Natural killer cell treated with Interleukin-12 subunit alpha and Interleukin-12 subunit beta and Interleukin-15 and Interleukin-18, amount 100 ng/mL, for 72 hours (primary cell): ENCODE measurements at regions not wholly inside any gene's neighbourhood (a gene's known extent, or its start where the extent isn't known, plus 50 kb on each side); places are given as distances from the start of the nearest gene placed in this dataset.

ENCODE experiments used
- ATAC-seq, 2 donors: fragments of 150-1000 bp; cut with Tn5 transposase in 1 of 2; sonication (Bioruptor Pico), chemical (Tn5 transposase) in 1 of 2; 2 replicates each; pipeline ENCODE4 v1.10.0; 2021
- DNase-seq: peaks from one replicate; pipeline ENCODE4 v3.0.0; 2022; ENCODE audit warnings: low spot score
- H3K27ac Mint-ChIP-seq, 2 donors: 1 replicate in 1 of 2; 2 replicates in 1 of 2; pipeline ENCODE4 v1.8.0; 2022; ENCODE audit warnings: mixed read lengths in 2 of 2, mild to moderate bottlenecking in 1 of 2, moderate library complexity in 1 of 2
- H3K27me3 Mint-ChIP-seq, 2 donors: 1 replicate in 1 of 2; 2 replicates in 1 of 2; pipeline ENCODE4 v1.8.0; 2022; ENCODE audit warnings: mixed read lengths in 2 of 2
- H3K36me3 Mint-ChIP-seq: one replicate; pipeline ENCODE4 v1.8.0; 2022; ENCODE audit warnings: mixed read lengths
- H3K4me1 Mint-ChIP-seq, 2 donors: 1 replicate in 1 of 2; 2 replicates in 1 of 2; pipeline ENCODE4 v1.8.0; 2022; ENCODE audit warnings: low read depth in 2 of 2, mixed read lengths in 2 of 2, mild to moderate bottlenecking in 1 of 2
- H3K4me3 Mint-ChIP-seq: one replicate; pipeline ENCODE4 v1.8.0; 2022; ENCODE audit warnings: mixed read lengths
- H3K9me3 Mint-ChIP-seq: 2 replicates; pipeline ENCODE4 v1.8.0; 2022; ENCODE audit warnings: mixed read lengths

DNA sequence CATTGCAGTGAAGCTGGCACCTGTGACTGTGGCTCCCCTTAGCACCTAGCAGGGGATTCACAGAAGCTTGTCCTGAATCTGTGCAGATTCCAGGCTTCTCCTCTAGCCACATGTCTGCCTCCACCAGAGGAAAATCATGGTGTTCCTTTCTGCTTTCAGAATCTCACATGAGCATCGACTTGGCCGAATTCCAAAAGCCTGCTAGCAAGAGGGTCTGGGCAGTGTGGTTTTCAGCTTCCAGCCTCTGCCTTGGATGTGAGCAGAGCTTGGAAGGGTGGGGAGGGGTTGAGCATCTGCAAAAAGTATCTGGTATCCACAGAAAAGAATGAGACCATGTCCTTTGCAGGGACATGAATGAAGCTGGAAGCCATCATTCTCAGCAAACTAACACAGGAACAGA, 911.1 kb downstream of the TBC1D22A start:
- DNase-seq, result no peak
- Mint-ChIP-seq H3K36me3 (no peaks in the 10 kb centered on the region), H3K4me3 (no peak overlapping the region), H3K27me3 (peaks cover 0 to 5% of the 10 kb centered on the region in 2 donors), H3K27ac (no peak overlapping the region), H3K4me1 (no peaks in the 10 kb centered on the region), H3K9me3 (no peaks in the 10 kb centered on the region)
- no peak for ATAC-seq

DNA sequence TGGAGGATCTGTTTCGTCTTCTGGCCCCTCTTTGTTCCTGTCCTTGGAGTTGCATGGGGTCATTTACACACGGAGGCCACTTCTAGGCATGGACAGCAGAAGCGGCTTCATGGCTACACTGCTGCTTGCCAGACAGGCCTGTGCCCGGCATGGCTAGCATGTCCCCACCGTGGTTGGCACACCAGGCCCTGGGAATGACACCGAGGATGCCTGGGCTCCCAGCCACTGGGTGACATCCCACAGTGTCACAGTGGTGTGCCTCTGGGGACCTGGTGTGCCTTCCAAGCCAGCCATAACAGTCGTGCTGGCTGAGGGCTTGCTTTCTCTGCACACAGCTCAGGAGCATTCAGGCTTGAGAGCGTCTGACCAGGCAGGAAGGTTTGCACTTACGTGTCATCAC, 910.1 kb downstream of the TBC1D22A start:
- H3K27me3 Mint-ChIP-seq, result peaks cover 0 to 7% of the 10 kb centered on the region in 2 donors
- DNase-seq (no peak), ATAC-seq (no peak)
- no peaks in the 10 kb centered on the region for H3K36me3 Mint-ChIP-seq
- H3K4me3 Mint-ChIP-seq, result no peak overlapping the region
- H3K27ac Mint-ChIP-seq, result no peak overlapping the region
- no peaks in the 10 kb centered on the region for H3K4me1 Mint-ChIP-seq
- H3K9me3 Mint-ChIP-seq, result no peaks in the 10 kb centered on the region

DNA sequence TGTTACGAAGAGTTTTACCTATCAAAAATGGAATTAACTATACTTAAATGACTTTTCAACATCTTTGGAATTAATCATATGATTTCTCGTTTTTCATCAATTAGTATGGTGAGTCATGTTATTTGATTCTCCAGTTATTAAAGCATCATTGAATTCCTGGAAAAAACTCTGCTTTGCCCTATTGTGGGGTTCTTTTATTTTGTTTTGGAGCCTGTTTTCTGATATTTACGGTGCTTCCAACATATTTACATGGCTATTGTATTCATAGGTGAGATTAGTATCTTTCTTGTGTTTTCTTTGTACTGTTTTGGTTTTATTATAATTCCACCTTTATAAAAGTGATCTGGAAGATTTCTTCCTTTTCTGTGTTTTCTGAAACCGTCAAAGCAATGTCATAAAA, 902.7 kb downstream of the TBC1D22A start:
- no peak overlapping the region for H3K4me3 Mint-ChIP-seq
- DNase-seq (no peak), ATAC-seq (no peak)
- H3K9me3 Mint-ChIP-seq, result no peaks in the 10 kb centered on the region
- no peak overlapping the region for H3K27ac Mint-ChIP-seq
- no peaks in the 10 kb centered on the region for H3K36me3 Mint-ChIP-seq
- no peaks in the 10 kb centered on the region for H3K4me1 Mint-ChIP-seq
- H3K27me3 Mint-ChIP-seq, result peaks cover 17 to 24% of the 10 kb centered on the region in 2 donors

DNA sequence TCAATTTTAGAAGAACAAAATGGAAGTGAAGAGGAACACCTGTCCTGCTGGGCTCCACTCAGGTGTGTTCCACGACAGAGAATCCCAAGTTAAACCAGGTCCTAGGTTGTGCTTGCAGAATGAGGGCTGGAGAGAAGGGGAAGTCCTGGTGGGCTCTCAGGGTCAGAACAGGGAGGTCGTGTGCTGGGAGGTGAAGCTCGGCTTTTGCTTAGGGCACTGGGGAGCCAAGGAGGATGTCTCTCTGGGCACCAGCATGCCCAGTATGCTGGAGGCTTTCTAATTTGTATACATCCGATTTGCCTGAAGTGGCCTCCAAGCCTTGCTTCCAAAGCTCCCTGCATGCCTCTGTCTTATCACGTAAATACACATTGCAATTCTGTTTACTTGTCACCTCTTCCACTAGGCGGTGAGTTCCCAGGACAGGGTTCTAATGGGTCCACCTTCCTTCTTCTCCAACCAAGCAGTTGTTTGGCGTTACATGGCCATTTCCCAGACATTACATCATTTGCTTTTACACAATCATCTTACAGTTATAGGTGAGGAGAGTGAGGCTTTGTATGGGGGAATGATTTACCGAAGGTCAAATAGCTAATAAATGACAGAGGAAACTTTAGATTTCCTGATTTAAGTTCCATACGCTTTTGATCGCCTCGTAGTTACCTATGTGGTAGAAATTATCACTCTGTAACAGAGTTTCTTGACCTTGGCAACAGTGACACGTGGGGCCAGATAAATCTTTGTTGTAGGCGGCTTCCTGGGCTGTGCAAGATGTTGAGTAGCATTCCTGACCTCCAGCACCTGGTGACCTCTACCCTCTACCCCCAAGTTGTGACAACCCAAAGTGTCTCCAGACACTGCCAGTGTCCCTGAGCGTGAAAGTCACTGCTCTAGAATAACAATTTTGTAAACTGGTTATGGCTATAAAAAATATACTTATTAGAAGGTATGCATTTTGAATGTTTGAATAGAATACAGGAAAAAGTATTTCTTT, 901.5 kb downstream of the TBC1D22A start:
- no peak overlapping the region for H3K4me3 Mint-ChIP-seq
- no peaks in the 10 kb centered on the region for H3K4me1 Mint-ChIP-seq
- no peaks in the 10 kb centered on the region for H3K36me3 Mint-ChIP-seq
- no peak overlapping the region for H3K27ac Mint-ChIP-seq
- no peak for DNase-seq
- no peak for ATAC-seq
- peaks cover 16 to 26% of the 10 kb centered on the region in 2 donors for H3K27me3 Mint-ChIP-seq
- H3K9me3 Mint-ChIP-seq, result no peaks in the 10 kb centered on the region

DNA sequence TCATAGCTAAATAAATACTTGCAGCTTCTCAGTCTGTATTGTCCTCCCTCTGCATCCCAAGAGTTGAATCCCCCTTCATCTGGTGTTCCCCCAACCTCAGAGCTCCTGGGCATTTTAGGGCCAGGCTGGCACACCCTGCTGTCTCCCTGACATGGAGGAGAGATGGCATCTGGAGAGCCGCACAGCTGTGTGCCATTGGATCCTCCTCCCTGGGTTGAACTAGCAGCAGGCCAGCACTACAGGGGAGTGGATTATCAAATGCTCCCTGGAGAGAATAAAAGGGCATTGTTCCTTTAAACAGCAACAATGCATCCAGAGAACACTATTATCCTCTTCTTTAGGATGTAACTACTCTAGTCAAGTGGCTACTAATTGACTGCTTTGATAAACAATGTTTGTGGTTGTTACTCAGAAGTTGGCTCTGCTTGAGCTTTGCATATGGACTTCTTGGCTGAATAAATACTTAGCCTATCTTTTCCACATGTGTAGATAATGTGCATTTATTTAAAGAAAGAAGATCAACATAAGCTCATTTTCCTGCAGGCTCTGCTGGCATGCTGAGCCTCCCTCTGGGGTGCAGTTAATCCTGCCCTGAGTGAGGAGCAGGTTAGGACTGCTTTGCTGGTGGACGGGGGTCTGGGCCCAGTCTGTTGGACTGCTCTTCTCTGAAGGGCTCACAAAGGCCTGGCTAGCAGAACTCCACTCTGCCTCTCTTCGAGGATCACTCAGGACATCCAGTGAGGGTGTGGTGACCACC, 897.2 kb downstream of the TBC1D22A start:
- H3K4me1 Mint-ChIP-seq, result no peaks in the 10 kb centered on the region
- DNase-seq (no peak), ATAC-seq (no peak)
- H3K27ac Mint-ChIP-seq, result no peak overlapping the region
- H3K27me3 Mint-ChIP-seq, result peaks cover 12 to 20% of the 10 kb centered on the region in 2 donors
- no peaks in the 10 kb centered on the region for H3K36me3 Mint-ChIP-seq
- no peak overlapping the region for H3K4me3 Mint-ChIP-seq
- no peaks in the 10 kb centered on the region for H3K9me3 Mint-ChIP-seq

DNA sequence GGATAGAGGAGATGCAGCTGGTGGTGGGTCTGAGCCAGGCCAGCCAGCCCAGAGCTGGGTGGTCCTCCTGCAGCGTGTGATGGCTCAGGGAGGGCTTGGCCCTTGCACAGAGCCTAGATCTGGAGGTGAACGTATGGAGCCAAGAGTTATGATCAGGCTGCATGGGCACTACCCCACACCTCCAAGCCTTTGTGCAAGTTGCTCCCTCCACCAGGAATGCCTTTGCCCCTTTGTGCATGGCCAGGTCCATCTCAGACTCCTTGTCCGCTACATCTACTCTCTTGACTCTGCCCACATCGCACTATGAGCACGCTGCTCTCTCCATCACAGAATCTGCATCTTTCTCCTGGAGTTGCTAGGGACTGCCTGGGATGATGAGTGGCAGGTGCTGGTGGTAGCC, 895.7 kb downstream of the TBC1D22A start:
- ATAC-seq, result peak in 1 of 2 donors; percentile 29
- H3K27ac Mint-ChIP-seq, result no peak overlapping the region
- no peak overlapping the region for H3K4me3 Mint-ChIP-seq
- H3K27me3 Mint-ChIP-seq, result peaks cover 11 to 19% of the 10 kb centered on the region in 2 donors
- H3K4me1 Mint-ChIP-seq, result no peaks in the 10 kb centered on the region
- DNase-seq, result no peak
- peaks cover 4% of the 10 kb centered on the region for H3K9me3 Mint-ChIP-seq
- H3K36me3 Mint-ChIP-seq, result no peaks in the 10 kb centered on the region

DNA sequence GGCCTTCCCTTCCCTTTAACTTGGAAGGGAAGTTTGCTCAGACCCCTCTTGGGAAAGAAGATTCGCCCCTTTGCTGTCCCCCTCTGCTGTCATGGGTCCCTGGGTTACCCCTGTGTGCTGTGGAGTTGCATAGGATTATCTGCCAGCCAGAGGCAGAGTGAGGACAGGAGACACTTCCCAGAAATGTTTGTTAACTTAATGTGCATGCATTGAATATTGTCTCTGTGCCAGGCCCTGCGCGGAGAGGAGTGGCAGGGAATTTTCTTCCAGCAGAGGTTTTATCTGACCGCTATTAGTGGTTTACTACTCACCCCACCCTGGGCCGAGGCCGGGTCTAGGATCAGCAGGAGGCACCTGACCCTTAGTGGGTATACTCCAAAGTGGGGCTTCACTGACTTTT, 894.8 kb downstream of the TBC1D22A start:
- Mint-ChIP-seq H3K4me1 (no peaks in the 10 kb centered on the region), H3K27ac (no peak overlapping the region), H3K4me3 (no peak overlapping the region), H3K27me3 (peaks cover 16 to 27% of the 10 kb centered on the region in 2 donors), H3K36me3 (no peaks in the 10 kb centered on the region), H3K9me3 (peaks cover 4% of the 10 kb centered on the region)
- ATAC-seq (no peak), DNase-seq (no peak)

DNA sequence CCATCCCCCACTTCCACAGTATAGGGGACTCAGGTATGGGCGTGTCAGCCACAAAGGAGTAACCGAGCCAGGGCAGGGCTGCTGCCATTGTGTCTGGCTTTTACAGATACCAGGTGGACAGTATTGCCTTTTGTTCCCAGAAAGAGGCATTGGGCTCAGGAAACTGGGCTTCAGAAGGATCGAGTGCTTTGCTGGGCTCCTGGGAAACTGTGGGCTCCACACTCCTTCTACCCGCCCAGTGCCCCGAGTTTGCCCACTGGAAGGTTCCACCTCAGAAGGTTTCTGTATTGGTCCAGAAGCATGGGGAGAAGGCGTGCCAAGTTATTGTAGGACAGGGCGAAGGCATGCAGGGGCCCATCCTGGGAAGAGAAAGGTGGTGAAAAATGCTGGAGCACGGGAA, 894.4 kb downstream of the TBC1D22A start:
- H3K9me3 Mint-ChIP-seq, result peaks cover 4% of the 10 kb centered on the region
- peaks cover 17 to 29% of the 10 kb centered on the region in 2 donors for H3K27me3 Mint-ChIP-seq
- no peak for ATAC-seq
- no peaks in the 10 kb centered on the region for H3K4me1 Mint-ChIP-seq
- H3K36me3 Mint-ChIP-seq, result no peaks in the 10 kb centered on the region
- no peak for DNase-seq
- H3K4me3 Mint-ChIP-seq, result no peak overlapping the region
- no peak overlapping the region for H3K27ac Mint-ChIP-seq

DNA sequence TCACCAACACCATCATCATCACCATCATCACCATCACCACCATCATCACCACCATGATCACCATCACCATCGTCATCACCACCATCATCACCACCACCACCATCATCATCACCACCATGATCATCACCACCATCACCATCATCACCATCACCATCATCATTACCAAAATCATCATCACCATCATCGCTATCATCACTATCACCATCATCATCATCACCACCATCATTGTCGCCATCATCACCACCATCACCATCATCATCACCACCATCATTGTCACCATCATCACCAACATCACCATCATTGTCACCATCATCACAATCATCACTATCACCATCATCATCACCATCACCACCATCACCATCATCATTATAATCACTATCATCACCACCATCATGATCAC, 893.5 kb downstream of the TBC1D22A start:
- Mint-ChIP-seq H3K9me3 (peaks cover 4% of the 10 kb centered on the region), H3K4me1 (no peaks in the 10 kb centered on the region), H3K27me3 (peaks cover 19 to 33% of the 10 kb centered on the region in 2 donors), H3K36me3 (no peaks in the 10 kb centered on the region), H3K4me3 (no peak overlapping the region), H3K27ac (no peak overlapping the region)
- no peak for ATAC-seq
- no peak for DNase-seq

DNA sequence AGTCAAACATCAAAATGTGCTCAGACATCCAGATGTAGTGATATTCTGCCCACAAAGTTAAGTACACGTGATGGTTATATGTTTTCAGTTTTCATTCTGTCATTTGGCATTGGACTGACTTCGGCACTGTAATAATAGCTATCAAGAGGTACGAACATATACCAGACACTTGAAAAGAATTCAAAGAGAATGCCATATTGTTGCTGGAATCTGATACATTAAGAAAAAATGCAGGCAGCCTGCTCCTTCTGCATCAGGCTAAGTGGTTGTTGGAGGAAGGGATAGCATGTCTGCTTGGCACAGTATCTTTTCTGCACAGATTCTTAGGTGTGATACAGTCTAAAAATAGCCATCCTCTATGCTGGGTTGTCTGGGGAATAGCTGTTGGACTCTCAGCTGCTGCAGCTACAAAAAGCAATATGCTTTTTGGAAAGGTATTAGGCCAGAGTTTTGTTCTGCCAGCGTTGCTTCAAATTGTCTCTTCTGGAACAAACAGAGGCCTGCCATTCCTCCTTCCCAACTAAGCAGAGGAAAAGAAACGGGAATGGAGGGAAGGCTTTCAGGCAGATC, 892.6 kb downstream of the TBC1D22A start:
- Mint-ChIP-seq H3K4me3 (no peak overlapping the region), H3K27ac (no peak overlapping the region), H3K4me1 (no peaks in the 10 kb centered on the region)

DNA sequence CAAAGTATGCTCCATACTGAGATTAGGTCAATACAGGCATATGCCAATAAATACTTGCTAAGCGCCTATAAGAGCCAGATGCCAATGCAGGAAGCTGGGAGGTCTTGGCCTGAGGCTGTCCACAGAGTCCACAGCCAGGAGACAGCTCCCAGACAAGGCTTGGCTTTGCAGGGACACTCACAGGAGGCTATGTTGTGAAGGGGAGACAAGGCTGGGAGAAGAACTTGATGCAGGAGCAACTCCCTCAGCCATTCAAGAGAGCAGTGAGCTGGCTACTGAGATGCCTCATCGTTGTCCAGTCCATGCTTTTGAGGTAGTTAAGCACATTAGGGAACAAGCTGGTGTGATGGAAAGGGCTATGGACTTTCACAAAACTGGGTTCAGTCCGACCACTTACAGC, 891.5 kb downstream of the TBC1D22A start:
- ATAC-seq (no peak), DNase-seq (no peak)
- H3K27me3 Mint-ChIP-seq, result peaks cover 11 to 24% of the 10 kb centered on the region in 2 donors
- H3K4me3 Mint-ChIP-seq, result no peak overlapping the region
- H3K4me1 Mint-ChIP-seq, result no peaks in the 10 kb centered on the region
- peaks cover 4% of the 10 kb centered on the region for H3K9me3 Mint-ChIP-seq
- no peaks in the 10 kb centered on the region for H3K36me3 Mint-ChIP-seq
- H3K27ac Mint-ChIP-seq, result no peak overlapping the region

More for the DNA sequence above, 892.6 kb downstream of the TBC1D22A start:
- ATAC-seq (no peak), DNase-seq (no peak)
- Mint-ChIP-seq H3K36me3 (no peaks in the 10 kb centered on the region), H3K9me3 (peaks cover 4% of the 10 kb centered on the region), H3K27me3 (peaks cover 12 to 24% of the 10 kb centered on the region in 2 donors)

DNA sequence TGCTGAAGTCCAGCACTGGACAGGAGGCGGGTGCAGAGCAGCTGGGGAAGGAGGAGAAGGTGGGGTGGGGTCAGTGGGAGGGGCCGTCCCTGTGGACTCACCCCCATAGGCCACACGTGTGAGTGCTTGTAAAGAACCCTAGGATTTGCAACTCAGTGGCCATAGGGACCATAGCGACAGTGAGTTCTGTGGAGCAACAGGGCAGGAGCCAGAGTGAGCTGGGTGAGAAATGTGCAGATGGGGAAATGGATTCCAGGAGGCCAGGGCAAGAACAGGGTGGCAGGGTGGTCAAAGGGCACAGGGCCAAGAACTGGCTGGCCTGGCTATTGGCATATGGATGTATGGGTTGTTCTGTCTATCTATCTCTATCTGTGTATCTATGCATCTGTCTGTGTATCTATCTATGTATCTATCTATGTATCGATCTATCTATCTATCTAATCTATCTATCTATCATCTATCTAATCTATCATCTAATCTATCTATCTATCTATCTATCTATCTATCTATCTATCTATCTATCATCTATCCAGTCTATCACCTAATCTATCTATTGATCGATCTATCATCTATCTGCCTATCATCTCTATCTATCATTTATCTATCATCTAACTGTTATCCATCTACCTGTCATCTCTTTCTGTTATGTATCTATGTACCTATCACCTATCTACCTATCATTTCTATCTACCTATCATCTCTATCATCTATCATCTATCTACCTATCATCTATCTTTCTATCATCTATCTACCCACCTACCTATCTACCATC, 889.0 kb downstream of the TBC1D22A start:
- no peak for ATAC-seq
- H3K9me3 Mint-ChIP-seq, result peaks cover 4% of the 10 kb centered on the region
- no peak overlapping the region for H3K4me3 Mint-ChIP-seq
- no peaks in the 10 kb centered on the region for H3K4me1 Mint-ChIP-seq
- H3K27me3 Mint-ChIP-seq, result peaks cover 10 to 24% of the 10 kb centered on the region in 2 donors
- H3K27ac Mint-ChIP-seq, result no peak overlapping the region
- no peaks in the 10 kb centered on the region for H3K36me3 Mint-ChIP-seq
- DNase-seq, result no peak

DNA sequence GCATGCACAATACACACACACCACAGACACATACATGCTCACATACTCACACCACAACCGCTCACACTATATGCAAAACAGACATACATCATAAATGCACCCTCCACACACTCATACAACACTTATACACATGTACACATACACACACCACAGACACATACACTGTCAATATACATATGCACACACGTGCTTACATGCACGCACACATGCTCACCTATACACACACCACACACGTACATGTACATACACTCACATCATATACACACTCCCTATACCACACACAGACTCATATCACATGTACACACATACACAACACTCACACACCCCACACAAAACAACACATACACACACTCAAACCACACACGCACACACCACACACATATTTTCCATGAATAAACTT, 885.3 kb downstream of the TBC1D22A start:
- ATAC-seq (peak; percentile 14 to 37), DNase-seq (no peak)
- no peaks in the 10 kb centered on the region for H3K9me3 Mint-ChIP-seq
- no peak overlapping the region for H3K27ac Mint-ChIP-seq
- peaks cover 11 to 20% of the 10 kb centered on the region in 2 donors for H3K27me3 Mint-ChIP-seq
- no peaks in the 10 kb centered on the region for H3K36me3 Mint-ChIP-seq
- H3K4me1 Mint-ChIP-seq, result no peaks in the 10 kb centered on the region
- no peak overlapping the region for H3K4me3 Mint-ChIP-seq
